G401 (cell line): ENCODE measurements at regions not wholly inside any gene's neighbourhood (a gene's known extent, or its start where the extent isn't known, plus 50 kb on each side); places are given as distances from the start of the nearest gene placed in this dataset.
"Not testable (repeated sequence)": the region's sequence is repeated elsewhere in the genome, so short reads cannot be mapped to it uniquely, and the experiment has no call there.

Experiments used
- DNase-seq: peaks from one replicate; pipeline ENCODE4 v3.0.0-alpha.2; 2015; ENCODE audit warnings: low spot score
- in situ Hi-C: cut with HindIII; loops from 2 replicates; pipeline ENCODE4 v1.10.0; 2016; ENCODE audit warnings: low sequenced_read_pairs, mixed read lengths

DNA sequence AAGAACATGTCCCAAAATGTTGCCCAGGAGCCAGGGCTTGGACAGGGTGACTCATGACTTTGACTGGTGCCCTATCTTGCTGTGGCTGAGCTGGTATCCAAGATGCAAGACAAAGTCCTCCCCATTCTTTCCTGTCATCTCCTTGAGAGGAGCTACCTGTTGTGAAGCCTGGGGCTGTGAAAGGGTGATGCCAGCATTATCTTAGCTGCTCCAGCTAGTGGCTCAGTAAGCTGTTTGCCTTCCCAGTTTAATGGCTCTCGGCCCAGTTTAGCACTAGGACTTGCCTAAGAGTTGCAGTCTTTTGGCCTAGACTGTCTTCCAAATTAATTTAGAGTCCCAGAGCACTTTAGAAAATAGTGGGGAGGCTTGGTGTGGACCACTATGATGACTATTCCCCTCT lies 424.3 kb upstream of the NRG3 start:
- DNase-seq = no peak
- in situ Hi-C loops = no loop called here

GRCh38 chr10:81472927-81473470 lies 402.0 kb upstream of the NRG3 start:
- in situ Hi-C loops = no loop called here
- DNase-seq = no peak

- DNase-seq = no peak
- in situ Hi-C loops = no loop called here
Observed at GRCh38 chr10:81473755-81474154, 401.2 kb upstream of the NRG3 start.

- in situ Hi-C loops = no loop called here
- no peak for DNase-seq
Observed at GRCh38 chr10:81479316-81479715, 395.7 kb upstream of the NRG3 start.

DNA sequence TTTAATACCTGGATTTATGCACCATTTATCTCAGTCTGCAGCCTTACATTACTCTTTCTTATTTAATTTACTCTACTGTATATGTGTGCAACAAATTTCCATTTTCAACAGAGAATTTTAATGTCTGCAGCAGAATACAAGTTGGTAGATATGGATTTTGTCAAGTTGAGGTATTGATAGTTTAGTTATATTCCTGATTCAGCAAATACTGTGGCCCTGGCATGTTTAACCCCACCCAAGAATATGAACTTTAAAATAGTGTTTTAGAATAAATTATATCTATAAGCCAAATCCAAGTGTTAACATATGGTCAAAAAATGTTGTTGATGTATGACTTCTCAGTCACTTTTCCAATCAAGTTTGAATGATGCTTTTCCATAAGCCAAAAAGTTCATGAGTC lies 378.4 kb upstream of the NRG3 start:
- in situ Hi-C loops = no loop called here
- DNase-seq = no peak

- in situ Hi-C loops = no loop called here
- DNase-seq = no peak
Observed at GRCh38 chr10:81498011-81498551, 376.9 kb upstream of the NRG3 start.

DNA sequence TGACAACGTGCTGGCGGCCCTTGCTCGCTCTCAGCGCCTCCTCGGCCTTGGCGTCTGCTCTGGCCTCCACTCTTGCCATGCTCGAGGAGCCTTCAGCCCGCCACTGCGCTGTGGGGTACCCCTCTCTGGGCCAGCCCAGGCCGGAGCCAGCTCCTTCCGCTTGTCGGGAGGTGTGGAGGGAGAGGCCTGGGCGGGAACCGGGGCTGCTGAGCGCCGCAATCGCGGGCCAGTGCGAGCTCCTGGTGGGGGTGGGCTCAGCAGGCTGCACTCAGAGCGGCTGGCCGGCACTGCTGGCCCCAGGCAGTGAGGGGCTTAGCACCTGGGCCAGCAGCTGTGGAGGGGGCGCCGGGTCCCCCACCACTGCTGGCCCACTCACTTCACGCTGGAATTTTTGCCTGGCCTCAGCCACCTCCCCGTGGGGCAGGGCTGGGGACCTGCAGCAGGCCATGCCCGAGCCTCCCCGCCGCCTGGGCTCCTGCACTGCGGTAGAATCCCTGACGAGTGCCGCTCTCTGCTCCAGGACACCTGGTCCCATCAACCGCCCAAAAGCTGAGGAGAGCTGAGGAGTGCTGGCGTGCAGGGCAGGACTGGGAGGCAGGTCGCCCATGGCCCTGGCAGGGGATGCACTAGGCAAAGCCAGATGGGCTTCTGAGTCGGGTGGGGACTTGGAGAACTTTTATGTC lies 372.2 kb upstream of the NRG3 start:
- no peak for DNase-seq
- in situ Hi-C loops = no loop called here

- in situ Hi-C loops, DNase-seq: not testable (repeated sequence)
Observed at GRCh38 chr10:81505777-81506176, 369.2 kb upstream of the NRG3 start.

GRCh38 chr10:81514811-81515210 lies 360.2 kb upstream of the NRG3 start:
- no peak for DNase-seq
- in situ Hi-C loops = no loop called here

DNA sequence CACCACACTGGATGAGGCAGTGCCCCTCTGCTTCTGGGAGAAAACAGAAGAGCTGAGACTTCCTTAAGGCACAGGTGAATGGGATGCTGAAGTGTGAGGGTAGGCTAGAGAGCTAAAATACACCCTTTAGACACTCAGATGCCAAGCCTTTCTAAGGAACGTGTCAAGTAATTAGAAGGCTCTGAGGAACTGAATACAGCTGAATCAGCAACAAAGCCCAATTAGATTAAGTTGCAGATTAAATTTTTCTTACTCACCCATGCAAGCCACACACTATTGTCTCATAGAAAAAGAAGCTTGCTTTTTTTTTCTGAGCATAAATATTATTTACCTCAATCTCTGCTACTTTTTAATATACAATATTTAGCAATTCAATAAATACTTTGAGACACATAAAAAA lies 354.3 kb upstream of the NRG3 start:
- in situ Hi-C loops = no loop called here

GRCh38 chr10:81524467-81524866 lies 350.5 kb upstream of the NRG3 start:
- no peak for DNase-seq
- in situ Hi-C loops = no loop called here

More for the DNA sequence above, 354.3 kb upstream of the NRG3 start:
- DNase-seq = no peak

GRCh38 chr10:81532403-81532802 lies 342.6 kb upstream of the NRG3 start:
- no peak for DNase-seq
- in situ Hi-C loops = no loop called here

DNA sequence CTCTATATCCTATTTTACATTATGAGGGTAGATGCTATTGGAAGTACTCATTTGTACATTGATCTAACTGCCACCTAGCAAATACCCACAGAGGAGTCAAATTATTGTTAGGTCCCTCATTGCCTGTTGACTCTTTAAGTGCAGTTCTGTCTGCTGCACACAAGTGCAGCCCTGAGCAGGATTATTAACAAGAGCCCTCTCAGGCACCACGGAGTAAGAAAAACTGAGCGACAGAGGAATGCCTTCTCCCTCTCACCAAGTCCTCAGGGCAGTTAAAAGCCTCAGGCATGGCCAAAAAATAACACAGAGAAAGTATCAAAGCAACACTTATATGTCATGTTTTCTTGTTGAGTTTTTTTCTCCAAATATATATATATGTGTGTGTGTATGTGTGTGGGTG lies 340.0 kb upstream of the NRG3 start:
- in situ Hi-C loops = no loop called here

GRCh38 chr10:81541517-81541916 lies 333.5 kb upstream of the NRG3 start:
- DNase-seq = no peak
- in situ Hi-C loops = no loop called here

More for the DNA sequence above, 340.0 kb upstream of the NRG3 start:
- DNase-seq = no peak

GRCh38 chr10:81546243-81546642 lies 328.8 kb upstream of the NRG3 start:
- in situ Hi-C loops = no loop called here
- no peak for DNase-seq

GRCh38 chr10:81548160-81548559 lies 326.8 kb upstream of the NRG3 start:
- in situ Hi-C loops = no loop called here
- no peak for DNase-seq

- no peak for DNase-seq
Observed at GRCh38 chr10:81564143-81564542, 310.9 kb upstream of the NRG3 start.

DNA sequence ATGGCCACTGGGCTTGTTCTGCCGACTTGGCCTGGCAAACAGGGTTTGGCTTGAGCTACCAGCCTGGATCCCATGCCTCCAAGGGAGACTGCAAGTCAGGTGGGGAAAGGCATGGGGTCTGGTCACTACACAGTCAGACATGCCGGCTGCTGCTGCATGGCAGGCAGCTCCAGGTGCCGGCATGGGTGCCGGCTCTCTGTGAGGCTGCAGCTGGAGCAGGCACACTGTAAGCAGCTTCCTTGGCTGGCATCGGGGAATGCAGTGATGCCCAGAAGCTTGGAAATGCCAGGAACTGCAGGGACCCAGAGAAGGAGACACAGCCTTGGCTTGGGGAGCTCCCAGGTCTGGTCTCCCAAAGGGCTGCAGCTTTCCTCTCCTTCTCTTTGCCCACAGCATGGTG lies 305.5 kb upstream of the NRG3 start:
- DNase-seq = no peak
- in situ Hi-C loops = no loop called here

More at GRCh38 chr10:81564143-81564542, 310.9 kb upstream of the NRG3 start:
- in situ Hi-C loops = no loop called here

- in situ Hi-C loops = no loop called here
- DNase-seq = no peak
Observed at GRCh38 chr10:81570349-81570748, 304.6 kb upstream of the NRG3 start.

DNA sequence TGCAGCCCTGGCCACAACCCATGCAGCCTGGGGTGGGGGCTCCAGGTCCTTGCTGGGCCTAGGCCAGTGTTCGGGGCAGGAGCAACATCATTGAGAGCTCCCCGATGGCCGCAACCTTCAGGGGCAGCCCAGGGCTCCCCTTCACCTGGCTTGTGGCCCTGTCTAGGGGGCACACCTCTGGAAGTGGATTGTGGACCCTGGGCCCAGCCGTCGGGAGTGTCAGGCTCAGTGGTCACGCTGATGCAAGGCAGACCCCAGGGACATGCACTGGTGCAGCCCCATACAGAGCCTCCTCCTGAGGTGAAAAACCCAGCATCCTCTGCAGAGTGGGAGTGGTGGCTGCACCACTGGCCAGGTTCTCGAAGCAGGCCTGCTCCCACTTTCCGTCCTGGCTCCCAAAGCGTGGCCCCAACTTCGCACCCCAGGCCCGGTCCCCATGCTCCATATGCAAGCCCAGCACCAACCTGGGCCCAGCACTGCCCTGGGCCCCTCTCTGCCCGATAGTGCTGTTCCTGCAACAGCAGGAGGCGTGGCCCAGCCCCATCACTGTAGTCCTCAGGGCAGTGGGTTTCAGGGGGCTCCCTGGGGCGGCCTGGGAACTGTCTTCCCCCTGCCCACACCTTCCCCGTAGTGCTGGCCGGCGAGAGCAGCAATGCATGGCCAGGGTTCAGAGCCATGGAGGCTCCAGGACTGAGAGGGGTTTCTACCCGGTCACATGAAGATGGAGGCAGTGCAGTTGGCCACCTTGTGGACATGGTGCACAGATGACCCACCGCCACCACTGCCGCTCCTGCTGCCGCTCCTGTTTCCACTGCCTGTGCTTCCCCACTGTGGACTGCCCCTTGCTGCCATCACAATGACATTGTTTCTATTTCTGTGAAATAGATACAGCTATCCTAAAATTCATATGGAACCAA lies 303.9 kb upstream of the NRG3 start:
- DNase-seq = no peak
- in situ Hi-C loops = no loop called here
